RWPE2 (cell line): ENCODE measurements at regions not wholly inside any gene's neighbourhood (a gene's known extent, or its start where the extent isn't known, plus 50 kb on each side); places are given as distances from the start of the nearest gene placed in this dataset.
A peak's percentile ranks its signal among the peaks of the same experiment; 100 is the strongest.

Experiments used
- ATAC-seq: fragments of 200-7000 bp; cut with Tn5 transposase; 3 replicates; pipeline ENCODE4 v1.9.1; 2021; ENCODE audit warnings: low read depth
- DNase-seq: peaks from one replicate; pipeline ENCODE4 v3.0.0-alpha.2; 2020; ENCODE audit warnings: low spot score
- H3K27ac ChIP-seq: fragments of 450-650 bp; 2 replicates; pipeline ENCODE4 v1.5.1; 2017; ENCODE audit warnings: mild to moderate bottlenecking; ENCODE audit not compliant: poor library complexity, severe bottlenecking
- H3K27me3 ChIP-seq: fragments of 250-450 bp; sonication (Bioruptor Pico); 2 replicates; pipeline ENCODE4 v1.5.1; 2021; ENCODE audit warnings: mild to moderate bottlenecking, moderate library complexity; ENCODE audit not compliant: insufficient read depth, poor library complexity, severe bottlenecking
- H3K36me3 ChIP-seq: fragments of 250-450 bp; sonication (Bioruptor Pico); 2 replicates; pipeline ENCODE4 v1.5.1; 2020; ENCODE audit warnings: low read depth, mild to moderate bottlenecking, moderate library complexity
- H3K4me1 ChIP-seq: fragments of 250-450 bp; sonication (Bioruptor Pico); 2 replicates; pipeline ENCODE4 v1.5.1; 2021; ENCODE audit warnings: mild to moderate bottlenecking, moderate library complexity; ENCODE audit not compliant: insufficient read depth, poor library complexity, severe bottlenecking
- H3K4me3 ChIP-seq: fragments of 250-450 bp; sonication (Bioruptor Pico); 2 replicates; pipeline ENCODE4 v1.5.1; 2021; ENCODE audit warnings: mild to moderate bottlenecking, moderate library complexity; ENCODE audit not compliant: severe bottlenecking
- H3K9me3 ChIP-seq: fragments of 250-450 bp; sonication (Bioruptor Pico); 2 replicates; pipeline ENCODE4 v1.5.1; 2021; ENCODE audit warnings: mild to moderate bottlenecking, moderate library complexity; ENCODE audit not compliant: severe bottlenecking
- CTCF ChIP-seq: fragments of 450-650 bp; IDR thresholded peaks from one replicate; pipeline ENCODE4 v1.5.1; 2017; ENCODE audit warnings: mild to moderate bottlenecking, moderate library complexity; ENCODE audit not compliant: poor library complexity, severe bottlenecking

GRCh38 chr14:95597784-95598211 is 62.9 kb downstream of the GLRX5 start:
- no peaks in the 10 kb centered on the region for H3K36me3 ChIP-seq
- DNase-seq (no peak), ATAC-seq (peak; percentile 46; the same call in 1 of the 3 replicates)
- no peak overlapping the region for H3K27ac ChIP-seq
- H3K4me3 ChIP-seq, result no peak overlapping the region
- no peak for TF ChIP-seq CTCF
- H3K4me1 ChIP-seq, result no peaks in the 10 kb centered on the region
- H3K9me3 ChIP-seq, result no peaks in the 10 kb centered on the region
- H3K27me3 ChIP-seq, result peaks cover 45% of the 10 kb centered on the region

GRCh38 chr14:95601650-95602049 is 66.8 kb downstream of the GLRX5 start:
- DNase-seq (no peak), ATAC-seq (no peak)
- no peak overlapping the region for H3K27ac ChIP-seq
- H3K36me3 ChIP-seq, result no peaks in the 10 kb centered on the region
- no peaks in the 10 kb centered on the region for H3K9me3 ChIP-seq
- TF ChIP-seq CTCF, result no peak
- no peak overlapping the region for H3K4me3 ChIP-seq
- H3K27me3 ChIP-seq, result peaks cover 57% of the 10 kb centered on the region
- H3K4me1 ChIP-seq, result no peaks in the 10 kb centered on the region

DNA sequence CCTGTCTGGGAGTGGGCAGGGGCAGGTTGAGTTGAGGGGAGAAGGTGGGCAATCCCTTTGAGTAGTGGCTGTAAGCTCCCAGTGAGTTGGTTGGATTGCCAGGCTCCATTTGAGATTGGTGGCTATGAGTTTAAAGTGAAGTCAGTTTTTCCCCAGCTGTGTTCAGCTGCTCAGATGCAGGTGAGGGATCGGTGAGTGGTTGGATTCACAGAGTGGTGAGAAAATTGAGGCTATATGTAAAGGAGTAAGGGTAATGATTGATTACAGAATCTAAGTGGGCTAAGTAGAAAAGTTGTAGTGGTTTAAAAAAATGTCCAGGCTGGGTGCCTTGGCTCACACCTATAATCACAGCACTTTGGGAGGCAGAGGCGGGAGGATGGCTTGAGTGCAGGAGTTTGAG is 68.6 kb downstream of the GLRX5 start:
- H3K36me3 ChIP-seq, result no peaks in the 10 kb centered on the region
- no peaks in the 10 kb centered on the region for H3K4me1 ChIP-seq
- H3K9me3 ChIP-seq, result no peaks in the 10 kb centered on the region
- TF ChIP-seq CTCF, result no peak
- no peak overlapping the region for H3K4me3 ChIP-seq
- no peak for DNase-seq
- H3K27ac ChIP-seq, result no peak overlapping the region
- peaks cover 63% of the 10 kb centered on the region for H3K27me3 ChIP-seq
- ATAC-seq, result no peak

GRCh38 chr14:95606266-95606665 is 71.4 kb downstream of the GLRX5 start:
- Histone ChIP-seq H3K27me3 (peaks cover 57% of the 10 kb centered on the region), H3K27ac (no peak overlapping the region), H3K4me1 (no peaks in the 10 kb centered on the region), H3K9me3 (no peaks in the 10 kb centered on the region), H3K36me3 (no peaks in the 10 kb centered on the region), H3K4me3 (no peak overlapping the region)
- ATAC-seq, result no peak
- DNase-seq, result no peak
- TF ChIP-seq CTCF, result no peak

DNA sequence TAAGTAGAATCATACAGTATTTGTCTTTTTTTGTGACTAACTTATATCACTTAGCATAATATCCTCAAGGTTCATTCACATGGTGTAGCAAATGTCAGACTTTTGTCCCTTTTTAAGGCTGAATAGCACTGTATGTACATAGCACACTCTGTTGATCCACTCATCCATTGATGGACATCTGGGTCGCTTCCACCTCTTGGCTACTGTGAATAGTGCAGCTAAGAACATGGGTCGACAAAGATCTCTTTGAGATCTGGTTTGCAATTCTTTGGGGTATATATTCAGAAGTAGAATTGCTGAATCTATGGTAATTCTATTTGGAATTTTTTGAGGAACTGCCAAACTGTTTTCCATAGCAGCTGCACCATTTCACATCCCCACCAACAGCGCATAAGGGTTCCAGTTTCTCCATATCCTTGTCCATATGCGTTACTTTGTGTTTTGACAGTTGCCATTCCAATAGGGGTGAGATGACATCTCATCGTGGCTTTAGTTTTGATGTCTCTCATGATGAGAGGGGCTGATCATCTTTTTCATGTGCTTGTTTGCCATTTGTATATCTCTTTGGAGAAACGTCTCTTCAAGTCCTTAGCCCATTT is 73.9 kb downstream of the GLRX5 start:
- Histone ChIP-seq H3K27ac (no peak overlapping the region), H3K4me3 (no peak overlapping the region), H3K36me3 (no peaks in the 10 kb centered on the region), H3K9me3 (no peaks in the 10 kb centered on the region), H3K27me3 (peaks cover 67% of the 10 kb centered on the region), H3K4me1 (no peaks in the 10 kb centered on the region)
- ATAC-seq (no peak), DNase-seq (no peak)
- no peak for TF ChIP-seq CTCF
